ENCODE measurements at regions not wholly inside any gene's neighbourhood (a gene's known extent, or its start where the extent isn't known, plus 50 kb on each side); places are given as distances from the start of the nearest gene placed in this dataset.

DNA sequence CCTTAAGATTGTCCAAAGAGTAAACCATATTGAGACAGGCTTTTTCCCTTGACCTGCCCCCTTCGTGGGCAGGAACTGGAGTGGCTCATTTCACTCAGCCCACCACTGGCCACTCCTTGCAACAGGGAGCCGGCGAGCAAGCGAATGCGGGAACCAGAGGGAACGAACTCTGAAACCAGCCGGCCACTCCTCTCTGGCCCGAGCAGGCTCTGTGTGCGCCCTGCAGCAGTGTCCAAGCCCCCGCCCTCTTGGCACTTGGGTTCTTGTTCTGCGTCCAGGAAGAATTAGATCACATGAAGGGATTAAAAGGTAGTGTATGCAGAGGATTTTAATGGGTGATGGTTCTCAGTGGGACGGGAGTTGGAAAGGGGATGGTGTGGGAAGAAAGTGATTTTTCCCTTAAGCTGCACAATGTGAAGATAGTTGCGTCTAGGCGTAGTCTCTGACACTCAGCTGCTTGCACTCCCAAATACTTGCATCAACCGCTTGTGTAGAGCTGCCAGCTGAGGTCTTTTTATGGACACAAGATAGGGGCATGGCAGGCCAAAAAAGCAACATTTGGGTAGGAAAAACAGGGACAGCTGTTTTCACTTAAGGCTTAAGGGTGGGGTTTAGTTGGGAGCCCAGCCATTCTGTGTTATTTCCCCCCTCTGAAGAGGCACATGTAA is 1209.7 kb upstream of the PCDH20 start (continued):
- TF ChIP-seq ZNF114 (CRISPR knock-in tag; IDR thresholded peaks at IDR 0.05) (no peak), POLR2AphosphoS5 (IDR thresholded peaks at IDR 0.05; ENCODE audit: low read depth) (no peak)
- TF ChIP-seq, protein P1, sequence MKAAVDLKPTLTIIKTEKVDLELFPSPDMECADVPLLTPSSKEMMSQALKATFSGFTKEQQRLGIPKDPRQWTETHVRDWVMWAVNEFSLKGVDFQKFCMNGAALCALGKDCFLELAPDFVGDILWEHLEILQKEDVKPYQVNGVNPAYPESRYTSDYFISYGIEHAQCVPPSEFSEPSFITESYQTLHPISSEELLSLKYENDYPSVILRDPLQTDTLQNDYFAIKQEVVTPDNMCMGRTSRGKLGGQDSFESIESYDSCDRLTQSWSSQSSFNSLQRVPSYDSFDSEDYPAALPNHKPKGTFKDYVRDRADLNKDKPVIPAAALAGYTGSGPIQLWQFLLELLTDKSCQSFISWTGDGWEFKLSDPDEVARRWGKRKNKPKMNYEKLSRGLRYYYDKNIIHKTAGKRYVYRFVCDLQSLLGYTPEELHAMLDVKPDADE (IDR thresholded peaks at IDR 0.05) = no peak

DNA sequence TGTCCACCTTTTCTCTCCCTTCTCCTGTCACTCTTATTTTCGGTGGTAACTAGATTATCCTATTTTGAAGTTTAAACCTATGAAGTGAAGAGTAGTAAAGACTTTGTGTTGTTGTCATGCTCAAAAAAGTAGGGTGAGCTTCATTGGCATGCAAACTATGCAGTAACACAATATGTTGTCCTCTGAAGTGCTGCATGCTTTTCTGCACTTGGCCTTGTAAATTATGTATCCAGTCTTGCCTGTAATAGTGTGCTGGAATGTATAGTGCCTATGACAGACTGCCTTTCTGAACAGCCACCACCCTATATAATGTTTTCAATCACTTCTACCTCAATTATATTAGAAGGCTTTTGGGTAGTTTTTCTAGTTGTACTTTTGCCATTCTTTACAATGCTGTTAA is 1198.2 kb upstream of the PCDH20 start:
- H3K4me3 Mint-ChIP-seq = no peak overlapping the region
- Histone ChIP-seq H3K4me2 (no peak overlapping the region), H4K20me1 (replicated peaks; ENCODE audit: insufficient read depth) (no peaks in the 10 kb centered on the region), H3K79me2 (replicated peaks; ENCODE audit: insufficient read depth) (no peaks in the 10 kb centered on the region), H3K27ac (ENCODE audit: low read depth) (no peak overlapping the region), H3K27me3 (ENCODE audit: insufficient read depth) (no peaks in the 10 kb centered on the region), H3F3A (replicated peaks; ENCODE audit: low read depth) (no peaks in the 10 kb centered on the region), H3K9me2 (ENCODE audit: insufficient read depth) (0 out of 2 replicates have a peak, but pooled peaks cover 4% of the 10 kb centered on the region), H2AFZ (no peak overlapping the region), H3K4me1 (ENCODE audit: insufficient read depth) (peaks cover 6% of the 10 kb centered on the region; the same call in 1 of the 2 replicates), H3K36me3 (ENCODE audit: insufficient read depth) (no peaks in the 10 kb centered on the region; the same call in 1 of the 2 replicates), H3K4me3 (no peak overlapping the region)
- no peak for ATAC-seq
- H3K4me1 Mint-ChIP-seq = peaks cover 5% of the 10 kb centered on the region; the same call in 2 of the 3 replicates
- peak overlapping the region; percentile 7; the same call in 1 of the 2 replicates for H3K27ac Mint-ChIP-seq
- DNase-seq (ENCODE audit: low spot score) = no peak
- no peaks in the 10 kb centered on the region for H3K36me3 Mint-ChIP-seq (ENCODE audit: low read depth)
- no peaks in the 10 kb centered on the region; the same call in 2 of the 3 replicates for H3K9me3 Mint-ChIP-seq
- peaks cover 2% of the 10 kb centered on the region for H3K27me3 Mint-ChIP-seq (ENCODE audit: insufficient read depth, low read depth, poor library complexity)
- TF ChIP-seq JUNB (IDR thresholded peaks at IDR 0.05; ENCODE audit: unreplicated experiment) (no peak), STAT1 (IDR thresholded peaks at IDR 0.05; ENCODE audit: unreplicated experiment) (no peak), EZH2 (IDR thresholded peaks at IDR 0.05; ENCODE audit: low read depth, unreplicated experiment) (no peak), POLR2AphosphoS5 (IDR thresholded peaks at IDR 0.05; ENCODE audit: low read depth) (no peak), ZNF331 (CRISPR knock-in tag; IDR thresholded peaks at IDR 0.05; ENCODE audit: low read depth) (no peak), EZH2phosphoT487 (IDR thresholded peaks at IDR 0.05; ENCODE audit: unreplicated experiment) (no peak)
- TF ChIP-seq, protein P2, sequence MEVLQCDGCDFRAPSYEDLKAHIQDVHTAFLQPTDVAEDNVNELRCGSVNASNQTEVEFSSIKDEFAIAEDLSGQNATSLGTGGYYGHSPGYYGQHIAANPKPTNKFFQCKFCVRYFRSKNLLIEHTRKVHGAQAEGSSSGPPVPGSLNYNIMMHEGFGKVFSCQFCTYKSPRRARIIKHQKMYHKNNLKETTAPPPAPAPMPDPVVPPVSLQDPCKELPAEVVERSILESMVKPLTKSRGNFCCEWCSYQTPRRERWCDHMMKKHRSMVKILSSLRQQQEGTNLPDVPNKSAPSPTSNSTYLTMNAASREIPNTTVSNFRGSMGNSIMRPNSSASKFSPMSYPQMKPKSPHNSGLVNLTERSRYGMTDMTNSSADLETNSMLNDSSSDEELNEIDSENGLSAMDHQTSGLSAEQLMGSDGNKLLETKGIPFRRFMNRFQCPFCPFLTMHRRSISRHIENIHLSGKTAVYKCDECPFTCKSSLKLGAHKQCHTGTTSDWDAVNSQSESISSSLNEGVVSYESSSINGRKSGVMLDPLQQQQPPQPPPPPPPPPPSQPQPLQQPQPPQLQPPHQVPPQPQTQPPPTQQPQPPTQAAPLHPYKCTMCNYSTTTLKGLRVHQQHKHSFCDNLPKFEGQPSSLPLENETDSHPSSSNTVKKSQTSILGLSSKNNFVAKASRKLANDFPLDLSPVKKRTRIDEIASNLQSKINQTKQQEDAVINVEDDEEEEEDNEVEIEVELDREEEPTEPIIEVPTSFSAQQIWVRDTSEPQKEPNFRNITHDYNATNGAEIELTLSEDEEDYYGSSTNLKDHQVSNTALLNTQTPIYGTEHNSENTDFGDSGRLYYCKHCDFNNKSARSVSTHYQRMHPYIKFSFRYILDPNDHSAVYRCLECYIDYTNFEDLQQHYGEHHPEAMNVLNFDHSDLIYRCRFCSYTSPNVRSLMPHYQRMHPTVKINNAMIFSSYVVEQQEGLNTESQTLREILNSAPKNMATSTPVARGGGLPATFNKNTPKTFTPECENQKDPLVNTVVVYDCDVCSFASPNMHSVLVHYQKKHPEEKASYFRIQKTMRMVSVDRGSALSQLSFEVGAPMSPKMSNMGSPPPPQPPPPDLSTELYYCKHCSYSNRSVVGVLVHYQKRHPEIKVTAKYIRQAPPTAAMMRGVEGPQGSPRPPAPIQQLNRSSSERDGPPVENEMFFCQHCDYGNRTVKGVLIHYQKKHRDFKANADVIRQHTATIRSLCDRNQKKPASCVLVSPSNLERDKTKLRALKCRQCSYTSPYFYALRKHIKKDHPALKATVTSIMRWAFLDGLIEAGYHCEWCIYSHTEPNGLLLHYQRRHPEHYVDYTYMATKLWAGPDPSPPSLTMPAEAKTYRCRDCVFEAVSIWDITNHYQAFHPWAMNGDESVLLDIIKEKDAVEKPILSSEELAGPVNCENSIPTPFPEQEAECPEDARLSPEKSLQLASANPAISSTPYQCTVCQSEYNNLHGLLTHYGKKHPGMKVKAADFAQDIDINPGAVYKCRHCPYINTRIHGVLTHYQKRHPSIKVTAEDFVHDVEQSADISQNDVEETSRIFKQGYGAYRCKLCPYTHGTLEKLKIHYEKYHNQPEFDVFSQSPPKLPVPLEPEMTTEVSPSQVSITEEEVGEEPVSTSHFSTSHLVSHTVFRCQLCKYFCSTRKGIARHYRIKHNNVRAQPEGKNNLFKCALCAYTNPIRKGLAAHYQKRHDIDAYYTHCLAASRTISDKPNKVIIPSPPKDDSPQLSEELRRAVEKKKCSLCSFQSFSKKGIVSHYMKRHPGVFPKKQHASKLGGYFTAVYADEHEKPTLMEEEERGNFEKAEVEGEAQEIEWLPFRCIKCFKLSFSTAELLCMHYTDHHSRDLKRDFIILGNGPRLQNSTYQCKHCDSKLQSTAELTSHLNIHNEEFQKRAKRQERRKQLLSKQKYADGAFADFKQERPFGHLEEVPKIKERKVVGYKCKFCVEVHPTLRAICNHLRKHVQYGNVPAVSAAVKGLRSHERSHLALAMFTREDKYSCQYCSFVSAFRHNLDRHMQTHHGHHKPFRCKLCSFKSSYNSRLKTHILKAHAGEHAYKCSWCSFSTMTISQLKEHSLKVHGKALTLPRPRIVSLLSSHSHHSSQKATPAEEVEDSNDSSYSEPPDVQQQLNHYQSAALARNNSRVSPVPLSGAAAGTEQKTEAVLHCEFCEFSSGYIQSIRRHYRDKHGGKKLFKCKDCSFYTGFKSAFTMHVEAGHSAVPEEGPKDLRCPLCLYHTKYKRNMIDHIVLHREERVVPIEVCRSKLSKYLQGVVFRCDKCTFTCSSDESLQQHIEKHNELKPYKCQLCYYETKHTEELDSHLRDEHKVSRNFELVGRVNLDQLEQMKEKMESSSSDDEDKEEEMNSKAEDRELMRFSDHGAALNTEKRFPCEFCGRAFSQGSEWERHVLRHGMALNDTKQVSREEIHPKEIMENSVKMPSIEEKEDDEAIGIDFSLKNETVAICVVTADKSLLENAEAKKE (CRISPR knock-in tag; IDR thresholded peaks at IDR 0.05) = no peak
- TF ChIP-seq, protein P1 (IDR thresholded peaks at IDR 0.05) = no peak
- TF ChIP-seq, protein P3, sequence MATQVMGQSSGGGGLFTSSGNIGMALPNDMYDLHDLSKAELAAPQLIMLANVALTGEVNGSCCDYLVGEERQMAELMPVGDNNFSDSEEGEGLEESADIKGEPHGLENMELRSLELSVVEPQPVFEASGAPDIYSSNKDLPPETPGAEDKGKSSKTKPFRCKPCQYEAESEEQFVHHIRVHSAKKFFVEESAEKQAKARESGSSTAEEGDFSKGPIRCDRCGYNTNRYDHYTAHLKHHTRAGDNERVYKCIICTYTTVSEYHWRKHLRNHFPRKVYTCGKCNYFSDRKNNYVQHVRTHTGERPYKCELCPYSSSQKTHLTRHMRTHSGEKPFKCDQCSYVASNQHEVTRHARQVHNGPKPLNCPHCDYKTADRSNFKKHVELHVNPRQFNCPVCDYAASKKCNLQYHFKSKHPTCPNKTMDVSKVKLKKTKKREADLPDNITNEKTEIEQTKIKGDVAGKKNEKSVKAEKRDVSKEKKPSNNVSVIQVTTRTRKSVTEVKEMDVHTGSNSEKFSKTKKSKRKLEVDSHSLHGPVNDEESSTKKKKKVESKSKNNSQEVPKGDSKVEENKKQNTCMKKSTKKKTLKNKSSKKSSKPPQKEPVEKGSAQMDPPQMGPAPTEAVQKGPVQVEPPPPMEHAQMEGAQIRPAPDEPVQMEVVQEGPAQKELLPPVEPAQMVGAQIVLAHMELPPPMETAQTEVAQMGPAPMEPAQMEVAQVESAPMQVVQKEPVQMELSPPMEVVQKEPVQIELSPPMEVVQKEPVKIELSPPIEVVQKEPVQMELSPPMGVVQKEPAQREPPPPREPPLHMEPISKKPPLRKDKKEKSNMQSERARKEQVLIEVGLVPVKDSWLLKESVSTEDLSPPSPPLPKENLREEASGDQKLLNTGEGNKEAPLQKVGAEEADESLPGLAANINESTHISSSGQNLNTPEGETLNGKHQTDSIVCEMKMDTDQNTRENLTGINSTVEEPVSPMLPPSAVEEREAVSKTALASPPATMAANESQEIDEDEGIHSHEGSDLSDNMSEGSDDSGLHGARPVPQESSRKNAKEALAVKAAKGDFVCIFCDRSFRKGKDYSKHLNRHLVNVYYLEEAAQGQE (IDR thresholded peaks at IDR 0.05; ENCODE audit: unreplicated experiment) = no peak

Data from GM23338 (cell line).